Aorta (tissue), 5 donors: ENCODE measurements at regions not wholly inside any gene's neighbourhood (a gene's known extent, or its start where the extent isn't known, plus 50 kb on each side); places are given as distances from the start of the nearest gene placed in this dataset.
"Not testable (repeated sequence)": the region's sequence is repeated elsewhere in the genome, so short reads cannot be mapped to it uniquely, and the experiment has no call there.

Experiments
- ATAC-seq: fragments of 200-7000 bp; cut with Tn5 transposase; one replicate; pipeline ENCODE4 v1.9.1; 2022; ENCODE audit warnings: moderate library complexity; ENCODE audit not compliant: low FRiP score
- DNase-seq, 2 donors: peaks; one replicate each; pipeline ENCODE4 v3.0.0-alpha.2; 2020
- H3K27ac ChIP-seq, 2 donors: one replicate each; pipeline ENCODE4 v1.5.1; 2013; ENCODE audit warnings: low read length in 2 of 2, mild to moderate bottlenecking in 2 of 2, moderate library complexity in 2 of 2, control low read depth in 1 of 2, inconsistent platforms in 1 of 2, low read depth in 1 of 2
- H3K27me3 ChIP-seq, 2 donors: one replicate each; pipeline ENCODE4 v1.6.1; 2013; ENCODE audit warnings: control low read depth in 1 of 2, low read length in 1 of 2, mild to moderate bottlenecking in 1 of 2, moderate library complexity in 1 of 2; ENCODE audit not compliant: insufficient read depth in 2 of 2, control insufficient read depth in 1 of 2
- H3K36me3 ChIP-seq, 2 donors: one replicate each; pipeline ENCODE4 v1.6.1; 2013; ENCODE audit warnings: control low read depth in 1 of 2, low read length in 1 of 2, mild to moderate bottlenecking in 1 of 2; ENCODE audit not compliant: insufficient read depth in 2 of 2, control insufficient read depth in 1 of 2
- H3K4me1 ChIP-seq, 2 donors: one replicate each; pipeline ENCODE4 v1.6.1; 2013; ENCODE audit warnings: low read length in 2 of 2, control low read depth in 1 of 2, mild to moderate bottlenecking in 1 of 2, moderate library complexity in 1 of 2; ENCODE audit not compliant: insufficient read depth in 2 of 2, control insufficient read depth in 1 of 2
- H3K4me3 ChIP-seq, 2 donors: one replicate each; pipeline ENCODE4 v1.5.1; 2013; ENCODE audit warnings: low read length in 2 of 2, control low read depth in 1 of 2, mild to moderate bottlenecking in 1 of 2
- H3K9me3 ChIP-seq: one replicate; pipeline ENCODE4 v1.6.1; 2013; ENCODE audit warnings: mild to moderate bottlenecking, low read length; ENCODE audit not compliant: control insufficient read depth
- WGBS, 2 donors: extraction: QIAGEN DNeasy Blood & Tissue Kit; methylation state at CpG; one replicate each; pipeline ENCODE4 v1.1.7; 2013; 5-methylcytosine and 5-hydroxymethylcytosine counted together
- intact Hi-C, 2 donors: fragments of 100-400 bp; cut with DNase I; formaldehyde crosslinking; loops; one replicate each; pipeline versions ENCODE4 v1.14.2 to v1.15.0; 2022
- donor health status: healthy with polysubstance abuse.
- donor health status: Bipolar disorder and iron deficiency.
- donor health status: DM: no; HTN: no; CAD: no.
- donor health status: DM: no; HTN: no; CAD: no.
- donor health status: DM: yes; HTN: yes; CAD: no.

GRCh38 chr17:37859451-37859850, 64.8 kb upstream of the TBC1D3K start:
- no peaks in the 10 kb centered on the region for H3K4me1 ChIP-seq
- H3K27ac ChIP-seq = no peak overlapping the region
- no peaks in the 10 kb centered on the region for H3K36me3 ChIP-seq
- H3K27me3 ChIP-seq = no peaks in the 10 kb centered on the region
- H3K4me3 ChIP-seq = no peak overlapping the region
- peaks cover 1% of the 10 kb centered on the region for H3K9me3 ChIP-seq
- DNase-seq (no peak), ATAC-seq (no peak)
- WGBS, 2 donors = 90 to 97% methylated on average over 1 of the region's 1 CpG
- intact Hi-C loops = no loop called here

GRCh38 chr17:37858391-37858790, 65.8 kb upstream of the TBC1D3K start:
- H3K4me1 ChIP-seq, H3K36me3 ChIP-seq, ATAC-seq, DNase-seq, intact Hi-C loops, H3K27me3 ChIP-seq, H3K9me3 ChIP-seq, H3K27ac ChIP-seq, H3K4me3 ChIP-seq: not testable (repeated sequence)
- 85 to 86% methylated on average over 11 of the region's 11 CpGs for WGBS, 2 donors

GRCh38 chr17:37856245-37856644, 68.0 kb upstream of the TBC1D3K start:
- Histone ChIP-seq H3K4me1 (no peaks in the 10 kb centered on the region), H3K36me3 (no peaks in the 10 kb centered on the region), H3K27ac (no peak overlapping the region), H3K9me3 (peaks cover 1% of the 10 kb centered on the region), H3K27me3 (no peaks in the 10 kb centered on the region), H3K4me3 (no peak overlapping the region)
- DNase-seq (no peak), ATAC-seq (no peak)
- intact Hi-C loops = no loop called here
- WGBS, 2 donors = 42 to 50% methylated on average over 1 of the region's 1 CpG

- no peaks in the 10 kb centered on the region for H3K9me3 ChIP-seq
- no peak overlapping the region for H3K27ac ChIP-seq
- H3K27me3 ChIP-seq = no peaks in the 10 kb centered on the region
- ATAC-seq = no peak
- H3K4me3 ChIP-seq = no peak overlapping the region
- WGBS, 2 donors = 89 to 90% methylated on average over 3 of the region's 3 CpGs
- no peaks in the 10 kb centered on the region for H3K36me3 ChIP-seq
- H3K4me1 ChIP-seq = no peaks in the 10 kb centered on the region
- intact Hi-C loops = no loop called here
- no peak for DNase-seq
Observed at GRCh38 chr17:37849617-37849972, 74.6 kb upstream of the TBC1D3K start.

- Histone ChIP-seq H3K27me3 (no peaks in the 10 kb centered on the region), H3K27ac (no peak overlapping the region), H3K4me3 (no peak overlapping the region), H3K9me3 (no peaks in the 10 kb centered on the region), H3K36me3 (no peaks in the 10 kb centered on the region), H3K4me1 (no peaks in the 10 kb centered on the region)
- ATAC-seq (no peak), DNase-seq (no peak)
- WGBS, 2 donors = 85 to 87% methylated on average over 15 of the region's 15 CpGs
- intact Hi-C loops = no loop called here
Observed at GRCh38 chr17:37848690-37849616, 75.3 kb upstream of the TBC1D3K start.

GRCh38 chr17:37847811-37848331, 76.3 kb upstream of the TBC1D3K start:
- no peaks in the 10 kb centered on the region for H3K36me3 ChIP-seq
- no peaks in the 10 kb centered on the region for H3K27me3 ChIP-seq
- H3K4me3 ChIP-seq = no peak overlapping the region
- WGBS, 2 donors = 87 to 96% methylated on average over 12 of the region's 12 CpGs
- H3K9me3 ChIP-seq = no peaks in the 10 kb centered on the region
- DNase-seq = no peak
- no peaks in the 10 kb centered on the region for H3K4me1 ChIP-seq
- no peak for ATAC-seq
- intact Hi-C loops = no loop called here
- H3K27ac ChIP-seq = no peak overlapping the region

GRCh38 chr17:37847102-37847501, 77.1 kb upstream of the TBC1D3K start:
- Histone ChIP-seq H3K27ac (no peak overlapping the region), H3K27me3 (no peaks in the 10 kb centered on the region), H3K4me1 (no peaks in the 10 kb centered on the region), H3K9me3 (no peaks in the 10 kb centered on the region), H3K4me3 (no peak overlapping the region), H3K36me3 (no peaks in the 10 kb centered on the region)
- no peak for DNase-seq
- ATAC-seq = no peak
- WGBS, 2 donors = 57 to 59% methylated on average over 7 of the region's 7 CpGs
- intact Hi-C loops = no loop called here

- Histone ChIP-seq H3K27ac (no peak overlapping the region), H3K4me3 (no peak overlapping the region), H3K4me1 (no peaks in the 10 kb centered on the region), H3K36me3 (no peaks in the 10 kb centered on the region), H3K27me3 (no peaks in the 10 kb centered on the region), H3K9me3 (no peaks in the 10 kb centered on the region)
- DNase-seq (no peak), ATAC-seq (no peak)
- 49 to 51% methylated on average over 15 of the region's 15 CpGs for whole genome bisulfite sequencing, 2 donors
- intact Hi-C loops = no loop called here
Observed at GRCh38 chr17:37844977-37845293, 79.3 kb upstream of the TBC1D3K start.
